ENCODE measurements at regions not wholly inside any gene's neighbourhood (a gene's known extent, or its start where the extent isn't known, plus 50 kb on each side); places are given as distances from the start of the nearest gene placed in this dataset.

GRCh38 chr9:28092981-28093936 lies 520.0 kb upstream of the C9orf72 start:
- no peak for DNase-seq (ENCODE audit: extremely low spot score)
- no peaks in the 10 kb centered on the region for H3K4me1 ChIP-seq
- TF ChIP-seq POLR2AphosphoS5 (IDR thresholded peaks at IDR 0.05) (no peak), EP300 (IDR thresholded peaks at IDR 0.05) (no peak), POLR2A (IDR thresholded peaks at IDR 0.05; ENCODE audit: low read depth) (no peak)
- TF ChIP-seq, protein P1, sequence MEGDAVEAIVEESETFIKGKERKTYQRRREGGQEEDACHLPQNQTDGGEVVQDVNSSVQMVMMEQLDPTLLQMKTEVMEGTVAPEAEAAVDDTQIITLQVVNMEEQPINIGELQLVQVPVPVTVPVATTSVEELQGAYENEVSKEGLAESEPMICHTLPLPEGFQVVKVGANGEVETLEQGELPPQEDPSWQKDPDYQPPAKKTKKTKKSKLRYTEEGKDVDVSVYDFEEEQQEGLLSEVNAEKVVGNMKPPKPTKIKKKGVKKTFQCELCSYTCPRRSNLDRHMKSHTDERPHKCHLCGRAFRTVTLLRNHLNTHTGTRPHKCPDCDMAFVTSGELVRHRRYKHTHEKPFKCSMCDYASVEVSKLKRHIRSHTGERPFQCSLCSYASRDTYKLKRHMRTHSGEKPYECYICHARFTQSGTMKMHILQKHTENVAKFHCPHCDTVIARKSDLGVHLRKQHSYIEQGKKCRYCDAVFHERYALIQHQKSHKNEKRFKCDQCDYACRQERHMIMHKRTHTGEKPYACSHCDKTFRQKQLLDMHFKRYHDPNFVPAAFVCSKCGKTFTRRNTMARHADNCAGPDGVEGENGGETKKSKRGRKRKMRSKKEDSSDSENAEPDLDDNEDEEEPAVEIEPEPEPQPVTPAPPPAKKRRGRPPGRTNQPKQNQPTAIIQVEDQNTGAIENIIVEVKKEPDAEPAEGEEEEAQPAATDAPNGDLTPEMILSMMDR (IDR thresholded peaks at IDR 0.05), result no peak
- no peak overlapping the region for H3K4me3 ChIP-seq
- peaks cover 0 to 4% (median 2%) of the 10 kb centered on the region in 4 donors for H3K9me3 ChIP-seq
- H3K27me3 ChIP-seq, result no peaks in the 10 kb centered on the region
- intact Hi-C loops (cut with DNase I), result no loop called here
- H3K36me3 ChIP-seq, result no peaks in the 10 kb centered on the region
- H3K27ac ChIP-seq (replicated peaks in 1 of 4), result no peak overlapping the region
- WGBS, result 76% methylated on average over 9 of the region's 10 CpGs

- no peaks in the 10 kb centered on the region for H3K9me3 ChIP-seq
- no peaks in the 10 kb centered on the region for H3K36me3 ChIP-seq
- DNase-seq (ENCODE audit: extremely low spot score), result no peak
- H3K27ac ChIP-seq (replicated peaks in 1 of 4), result no peak overlapping the region
- TF ChIP-seq, protein P1 (IDR thresholded peaks at IDR 0.05), result no peak
- TF ChIP-seq EP300 (IDR thresholded peaks at IDR 0.05), result no peak
- no peak for TF ChIP-seq POLR2A (IDR thresholded peaks at IDR 0.05; ENCODE audit: low read depth)
- TF ChIP-seq POLR2AphosphoS5 (IDR thresholded peaks at IDR 0.05), result no peak
- no peaks in the 10 kb centered on the region for H3K4me1 ChIP-seq
- H3K4me3 ChIP-seq, result no peak overlapping the region
- WGBS, result 56% methylated on average over 3 of the region's 3 CpGs
- H3K27me3 ChIP-seq, result no peaks in the 10 kb centered on the region
- intact Hi-C loops (cut with DNase I), result no loop called here
Observed at GRCh38 chr9:28101509-28101908, 528.2 kb upstream of the C9orf72 start.

DNA sequence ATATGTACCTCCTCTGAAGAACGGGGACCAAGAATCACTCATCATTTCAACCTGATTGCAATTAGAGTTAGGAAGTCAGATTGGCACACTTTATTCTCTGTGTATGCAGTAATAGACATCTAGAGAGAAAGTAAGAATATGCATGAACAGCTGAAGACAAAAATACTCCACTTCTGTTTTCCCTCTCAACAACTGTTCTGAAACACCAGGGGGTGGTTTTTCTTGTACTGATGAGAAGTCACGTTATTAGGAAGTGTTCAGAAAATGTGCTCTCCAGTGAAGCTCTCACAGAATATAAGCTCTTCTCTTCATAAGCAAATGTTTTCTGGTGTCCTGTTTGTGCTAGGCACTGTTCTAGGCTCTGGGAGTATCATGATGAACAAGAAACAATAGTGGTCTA lies 531.7 kb upstream of the C9orf72 start:
- DNase-seq (ENCODE audit: extremely low spot score), result no peak
- Histone ChIP-seq H3K4me3 (no peak overlapping the region), H3K4me1 (no peaks in the 10 kb centered on the region), H3K27ac (replicated peaks in 1 of 4) (no peak overlapping the region), H3K36me3 (no peaks in the 10 kb centered on the region), H3K27me3 (no peaks in the 10 kb centered on the region), H3K9me3 (no peaks in the 10 kb centered on the region)
- intact Hi-C loops (cut with DNase I), result no loop called here
- 82% methylated on average over 2 of the region's 2 CpGs for WGBS
- TF ChIP-seq POLR2A (IDR thresholded peaks at IDR 0.05; ENCODE audit: low read depth), result no peak
- no peak for TF ChIP-seq POLR2AphosphoS5 (IDR thresholded peaks at IDR 0.05)
- no peak for TF ChIP-seq EP300 (IDR thresholded peaks at IDR 0.05)
- TF ChIP-seq, protein P1 (IDR thresholded peaks at IDR 0.05), result no peak

- DNase-seq (ENCODE audit: extremely low spot score), result no peak
- H3K4me3 ChIP-seq, result no peak overlapping the region
- intact Hi-C loops (cut with DNase I), result no loop called here
- H3K36me3 ChIP-seq, result no peaks in the 10 kb centered on the region
- no peak overlapping the region for H3K27ac ChIP-seq (replicated peaks in 1 of 4)
- TF ChIP-seq POLR2AphosphoS5 (IDR thresholded peaks at IDR 0.05) (no peak), EP300 (IDR thresholded peaks at IDR 0.05) (no peak), POLR2A (IDR thresholded peaks at IDR 0.05; ENCODE audit: low read depth) (no peak)
- TF ChIP-seq, protein P1 (IDR thresholded peaks at IDR 0.05), result no peak
- no peaks in the 10 kb centered on the region for H3K4me1 ChIP-seq
- WGBS, result 89% methylated on average over 3 of the region's 3 CpGs
- no peaks in the 10 kb centered on the region for H3K9me3 ChIP-seq
- H3K27me3 ChIP-seq, result no peaks in the 10 kb centered on the region
Observed at GRCh38 chr9:28120184-28120583, 546.9 kb upstream of the C9orf72 start.

All from esophagus muscularis mucosa (tissue), 4 donors.